GM23338 (cell line): ENCODE measurements at regions not wholly inside any gene's neighbourhood (a gene's known extent, or its start where the extent isn't known, plus 50 kb on each side); places are given as distances from the start of the nearest gene placed in this dataset.

Source experiments
- ATAC-seq: fragments of 200-7000 bp; cut with Tn5 transposase; 3 replicates; pipeline ENCODE4 v1.9.1; 2020
- DNase-seq: peaks from one replicate; pipeline ENCODE4 v3.0.0-alpha.2; 2015; ENCODE audit warnings: low spot score
- H2AFZ ChIP-seq: fragments of 200-600 bp; sonication (generic); 2 replicates; pipeline ENCODE4 v1.8.0; 2016; ENCODE audit warnings: antibody characterized with exemption, mild to moderate bottlenecking, moderate library complexity
- H3F3A ChIP-seq: fragments of 200-600 bp; sonication (generic); replicated peaks from 2 replicates; pipeline ENCODE4 v1.8.0; 2017; ENCODE audit warnings: antibody characterized with exemption, mixed run types, low read depth
- H3K27ac ChIP-seq: fragments of 200-600 bp; sonication (generic); 2 replicates; pipeline ENCODE4 v1.6.1; 2016; ENCODE audit warnings: low read depth
- H3K27me3 ChIP-seq: fragments of 200-600 bp; sonication (generic); 2 replicates; pipeline ENCODE4 v1.8.0; 2016; ENCODE audit warnings: mild to moderate bottlenecking, mixed run types, moderate library complexity; ENCODE audit not compliant: insufficient read depth
- H3K36me3 ChIP-seq: fragments of 200-600 bp; sonication (generic); 2 replicates; pipeline ENCODE4 v1.8.0; 2016; ENCODE audit warnings: mild to moderate bottlenecking; ENCODE audit not compliant: insufficient read depth
- H3K4me1 ChIP-seq: fragments of 200-600 bp; sonication (generic); 2 replicates; pipeline ENCODE4 v1.8.0; 2016; ENCODE audit warnings: mild to moderate bottlenecking, moderate library complexity; ENCODE audit not compliant: insufficient read depth
- H3K4me2 ChIP-seq: fragments of 200-600 bp; sonication (generic); 2 replicates; pipeline ENCODE4 v1.7.1; 2017; ENCODE audit warnings: mixed run types
- H3K4me3 ChIP-seq: fragments of 200-600 bp; sonication (generic); 2 replicates; pipeline ENCODE4 v1.6.1; 2016; ENCODE audit warnings: mixed run types
- H3K79me2 ChIP-seq: fragments of 200-600 bp; sonication (generic); replicated peaks from 2 replicates; pipeline ENCODE4 v1.8.0; 2017; ENCODE audit warnings: mild to moderate bottlenecking; ENCODE audit not compliant: insufficient read depth
- H3K9me2 ChIP-seq: fragments of 200-600 bp; sonication (generic); 2 replicates; pipeline ENCODE4 v1.8.0; 2017; ENCODE audit not compliant: insufficient read depth
- H4K20me1 ChIP-seq: fragments of 200-600 bp; sonication (generic); replicated peaks from 2 replicates; pipeline ENCODE4 v1.8.0; 2017; ENCODE audit warnings: mild to moderate bottlenecking; ENCODE audit not compliant: insufficient read depth
- H3K27ac Mint-ChIP-seq: 2 replicates; pipeline ENCODE4 v1.8.0; 2020; ENCODE audit warnings: inconsistent platforms, mild to moderate bottlenecking, moderate library complexity, mixed read lengths
- H3K27me3 Mint-ChIP-seq: 3 replicates; pipeline ENCODE4 v1.8.0; 2022; ENCODE audit warnings: low read depth, mild to moderate bottlenecking, moderate library complexity, mixed read lengths, inconsistent platforms; ENCODE audit not compliant: insufficient read depth, poor library complexity
- H3K36me3 Mint-ChIP-seq: 3 replicates; pipeline ENCODE4 v1.8.0; 2021; ENCODE audit warnings: low read depth, mild to moderate bottlenecking, inconsistent platforms, moderate library complexity, mixed read lengths
- H3K4me1 Mint-ChIP-seq: 3 replicates; pipeline ENCODE4 v1.8.0; 2020; ENCODE audit warnings: mild to moderate bottlenecking, inconsistent platforms, mixed read lengths
- H3K4me3 Mint-ChIP-seq: 3 replicates; pipeline ENCODE4 v1.8.0; 2021; ENCODE audit warnings: moderate library complexity, mild to moderate bottlenecking, inconsistent platforms, mixed read lengths
- H3K9me3 Mint-ChIP-seq: 3 replicates; pipeline ENCODE4 v1.8.0; 2020; ENCODE audit warnings: moderate library complexity, mild to moderate bottlenecking, inconsistent platforms, mixed read lengths
- CREB1 ChIP-seq: fragments of 250-450 bp; sonication (Bioruptor Pico); IDR thresholded peaks from 2 replicates; pipeline ENCODE4 v1.5.0; 2020; ENCODE audit warnings: low read depth, mild to moderate bottlenecking, moderate library complexity
- CTCF ChIP-seq, 2 experiments: fragments of 200-600 bp in 1 of 2; sonication (generic) in 1 of 2; conservative IDR thresholded peaks; 2 replicates each; pipeline versions ENCODE4 v1.5.1 to v1.6.1; 2016 to 2017; ENCODE audit warnings: antibody characterized with exemption in 2 of 2, low read depth in 2 of 2, mild to moderate bottlenecking in 2 of 2, moderate library complexity in 1 of 2
- EZH2 ChIP-seq: fragments of 200-600 bp; sonication (generic); IDR thresholded peaks from one replicate; pipeline ENCODE4 v1.8.0; 2017; ENCODE audit warnings: antibody characterized with exemption, mild to moderate bottlenecking, low read depth; ENCODE audit not compliant: unreplicated experiment
- EZH2phosphoT487 ChIP-seq: fragments of 200-600 bp; sonication (generic); IDR thresholded peaks from one replicate; pipeline ENCODE4 v1.8.1; 2018; ENCODE audit warnings: antibody characterized with exemption; ENCODE audit not compliant: unreplicated experiment
- JUNB ChIP-seq: IDR thresholded peaks from one replicate; pipeline ENCODE4 v1.6.1; 2016; ENCODE audit warnings: antibody characterized with exemption; ENCODE audit not compliant: unreplicated experiment
- NANOG ChIP-seq: IDR thresholded peaks from 2 replicates; pipeline ENCODE4 v1.6.1; 2016; ENCODE audit warnings: antibody characterized with exemption, borderline replicate concordance
- POLR2AphosphoS5 ChIP-seq: IDR thresholded peaks from 2 replicates; pipeline ENCODE4 v1.6.1; 2016; ENCODE audit warnings: antibody characterized with exemption, low read depth
- ZNF114 ChIP-seq: fragments of 250-450 bp; sonication (Bioruptor Pico); IDR thresholded peaks from 2 replicates; pipeline ENCODE4 v1.5.0; 2020; ENCODE audit warnings: mild to moderate bottlenecking, moderate library complexity
- ZNF331 ChIP-seq: fragments of 250-450 bp; sonication (Bioruptor Pico); IDR thresholded peaks from 2 replicates; pipeline ENCODE4 v1.5.0; 2020; ENCODE audit warnings: low read depth, mild to moderate bottlenecking, moderate library complexity
- ZNF462 ChIP-seq: fragments of 250-450 bp; sonication (Bioruptor Pico); IDR thresholded peaks from 2 replicates; pipeline ENCODE4 v1.5.0; 2020; ENCODE audit warnings: mild to moderate bottlenecking, moderate library complexity

GRCh38 chr6:103783329-103783728 lies 1076.4 kb downstream of the HACE1 start:
- Histone ChIP-seq H3K4me2 (0 out of 2 replicates have a peak overlapping the region, but pooled peaks have one; percentile 33), H3K79me2 (no peaks in the 10 kb centered on the region), H3K9me2 (no peaks in the 10 kb centered on the region), H3K27me3 (no peaks in the 10 kb centered on the region), H3K4me1 (peaks cover 12% of the 10 kb centered on the region), H3K36me3 (no peaks in the 10 kb centered on the region), H2AFZ (no peak overlapping the region), H3K27ac (no peak overlapping the region), H3F3A (no peaks in the 10 kb centered on the region), H4K20me1 (no peaks in the 10 kb centered on the region), H3K4me3 (no peak overlapping the region)
- Mint-ChIP-seq H3K27ac (no peak overlapping the region), H3K36me3 (no peaks in the 10 kb centered on the region), H3K4me3 (no peak overlapping the region), H3K4me1 (peaks cover 23% of the 10 kb centered on the region), H3K9me3 (no peaks in the 10 kb centered on the region), H3K27me3 (no peaks in the 10 kb centered on the region)
- no peak for ATAC-seq
- DNase-seq: no peak
- TF ChIP-seq NANOG: no peak

- Histone ChIP-seq H4K20me1 (no peaks in the 10 kb centered on the region), H3K27me3 (no peaks in the 10 kb centered on the region), H3K79me2 (no peaks in the 10 kb centered on the region), H3K4me2 (no peak overlapping the region), H3K27ac (no peak overlapping the region), H3K9me2 (no peaks in the 10 kb centered on the region), H3K4me3 (no peak overlapping the region), H3K36me3 (no peaks in the 10 kb centered on the region), H2AFZ (peak overlapping the region; percentile 38; the same call in 1 of the 2 replicates), H3K4me1 (no peaks in the 10 kb centered on the region), H3F3A (no peaks in the 10 kb centered on the region)
- Mint-ChIP-seq H3K9me3 (no peaks in the 10 kb centered on the region), H3K4me3 (no peak overlapping the region), H3K36me3 (no peaks in the 10 kb centered on the region), H3K4me1 (peaks cover 3% of the 10 kb centered on the region), H3K27ac (no peak overlapping the region), H3K27me3 (no peaks in the 10 kb centered on the region)
- no peak for DNase-seq
- no peak for ATAC-seq
- TF ChIP-seq NANOG: no peak
- TF ChIP-seq ZNF331 (CRISPR knock-in tag): no peak
These were observed 1090.3 kb downstream of the HACE1 start for GRCh38 chr6:103769431-103769830.

- Histone ChIP-seq H3K36me3 (no peaks in the 10 kb centered on the region), H3K27me3 (no peaks in the 10 kb centered on the region), H3K4me2 (no peak overlapping the region), H3K27ac (no peak overlapping the region), H3K4me3 (no peak overlapping the region), H2AFZ (0 out of 2 replicates have a peak overlapping the region, but pooled peaks have one; percentile 82), H3K9me2 (no peaks in the 10 kb centered on the region), H3K4me1 (no peaks in the 10 kb centered on the region), H3K79me2 (no peaks in the 10 kb centered on the region), H4K20me1 (no peaks in the 10 kb centered on the region), H3F3A (no peaks in the 10 kb centered on the region)
- Mint-ChIP-seq H3K4me1 (0 out of 3 replicates have a peak, but pooled peaks cover 5% of the 10 kb centered on the region), H3K27ac (no peak overlapping the region; the same call in 1 of the 2 replicates), H3K9me3 (no peaks in the 10 kb centered on the region), H3K4me3 (no peak overlapping the region), H3K27me3 (peaks cover 2% of the 10 kb centered on the region), H3K36me3 (no peaks in the 10 kb centered on the region)
- ATAC-seq: peak; percentile 72
- peak; percentile 30 for DNase-seq
- TF ChIP-seq ZNF331 (CRISPR knock-in tag): no peak
- TF ChIP-seq JUNB: no peak
- no peak for TF ChIP-seq NANOG
- TF ChIP-seq CTCF (conservative IDR thresholded peaks at IDR 0.05; ENCODE audit: low read depth in 2 of 2): no peak
- no peak for TF ChIP-seq EZH2phosphoT487
- no peak for TF ChIP-seq ZNF114 (CRISPR knock-in tag)
- no peak for TF ChIP-seq ZNF462 (CRISPR knock-in tag)
- no peak for TF ChIP-seq CREB1 (CRISPR knock-in tag)
- no peak for TF ChIP-seq POLR2AphosphoS5
- TF ChIP-seq EZH2: no peak
These were observed 1109.1 kb downstream of the HACE1 start for GRCh38 chr6:103750603-103751002.
